ENCODE measurements at regions not wholly inside any gene's neighbourhood (a gene's known extent, or its start where the extent isn't known, plus 50 kb on each side); places are given as distances from the start of the nearest gene placed in this dataset.
"Not testable (repeated sequence)": the region's sequence is repeated elsewhere in the genome, so short reads cannot be mapped to it uniquely, and the experiment has no call there.

DNA sequence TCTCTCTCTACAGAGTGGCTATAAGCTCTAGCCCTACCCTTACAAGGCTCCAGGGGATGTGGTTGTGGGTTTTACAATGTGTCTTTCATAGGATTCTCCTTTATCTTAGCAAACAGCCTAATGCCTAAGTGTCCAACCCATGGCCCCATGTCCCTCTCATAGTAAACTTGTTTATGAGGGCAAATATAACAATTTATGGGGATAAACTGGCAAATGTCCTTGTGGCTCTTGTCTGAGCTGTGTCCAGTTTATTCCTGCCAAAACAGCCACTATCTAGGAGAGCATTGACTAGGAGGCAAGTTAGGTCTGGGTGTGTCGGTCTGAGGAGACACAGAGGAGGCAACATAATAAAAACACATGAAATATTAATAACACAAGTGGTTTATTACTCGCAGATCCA is 335.1 kb downstream of the IZUMO3 start:
- Histone ChIP-seq H3K4me2 (ENCODE audit: low read length) (no peak overlapping the region), H3K79me2 (ENCODE audit: insufficient read depth, low read depth, low read length) (no peaks in the 10 kb centered on the region), H2AFZ (ENCODE audit: low read length) (no peak overlapping the region), H3K27ac (ENCODE audit: low read depth, low read length, poor library complexity, severe bottlenecking) (no peak overlapping the region), H3K4me1 (ENCODE audit: insufficient read depth, low read length, poor library complexity, severe bottlenecking) (no peaks in the 10 kb centered on the region), H3K36me3 (ENCODE audit: insufficient read depth, low read length) (no peaks in the 10 kb centered on the region), H4K20me1 (ENCODE audit: insufficient read depth, low read length) (no peaks in the 10 kb centered on the region), H3K4me3 (ENCODE audit: low read depth, low read length, poor library complexity, severe bottlenecking) (no peak overlapping the region), H3K9me2 (ENCODE audit: insufficient read depth, low read length) (no peaks in the 10 kb centered on the region), H3K9me3 (ENCODE audit: low read length) (no peaks in the 10 kb centered on the region)
- ChIA-PET CTCF (ENCODE audit: unreplicated experiment) (no interaction called here), POLR2A (no interaction called here)
- no TSS peak for BruUV-seq (replicated peaks)
- no peak for DNase-seq (ENCODE audit: low spot score)
- intact Hi-C loops (cut with micrococcal nuclease; ENCODE audit: unreplicated experiment) = no loop called here
- TF ChIP-seq, protein P1, sequence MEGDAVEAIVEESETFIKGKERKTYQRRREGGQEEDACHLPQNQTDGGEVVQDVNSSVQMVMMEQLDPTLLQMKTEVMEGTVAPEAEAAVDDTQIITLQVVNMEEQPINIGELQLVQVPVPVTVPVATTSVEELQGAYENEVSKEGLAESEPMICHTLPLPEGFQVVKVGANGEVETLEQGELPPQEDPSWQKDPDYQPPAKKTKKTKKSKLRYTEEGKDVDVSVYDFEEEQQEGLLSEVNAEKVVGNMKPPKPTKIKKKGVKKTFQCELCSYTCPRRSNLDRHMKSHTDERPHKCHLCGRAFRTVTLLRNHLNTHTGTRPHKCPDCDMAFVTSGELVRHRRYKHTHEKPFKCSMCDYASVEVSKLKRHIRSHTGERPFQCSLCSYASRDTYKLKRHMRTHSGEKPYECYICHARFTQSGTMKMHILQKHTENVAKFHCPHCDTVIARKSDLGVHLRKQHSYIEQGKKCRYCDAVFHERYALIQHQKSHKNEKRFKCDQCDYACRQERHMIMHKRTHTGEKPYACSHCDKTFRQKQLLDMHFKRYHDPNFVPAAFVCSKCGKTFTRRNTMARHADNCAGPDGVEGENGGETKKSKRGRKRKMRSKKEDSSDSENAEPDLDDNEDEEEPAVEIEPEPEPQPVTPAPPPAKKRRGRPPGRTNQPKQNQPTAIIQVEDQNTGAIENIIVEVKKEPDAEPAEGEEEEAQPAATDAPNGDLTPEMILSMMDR (conservative IDR thresholded peaks at IDR 0.05; ENCODE audit: low read length) = no peak
- TF ChIP-seq EZH2phosphoT487 (IDR thresholded peaks at IDR 0.05; ENCODE audit: borderline replicate concordance, low read depth, low read length) = no peak

- no TSS peak for BruUV-seq (replicated peaks)
- TF ChIP-seq, protein P1 (conservative IDR thresholded peaks at IDR 0.05; ENCODE audit: low read length) = no peak
- no peak for TF ChIP-seq EZH2phosphoT487 (IDR thresholded peaks at IDR 0.05; ENCODE audit: borderline replicate concordance, low read depth, low read length)
- intact Hi-C loops (cut with micrococcal nuclease; ENCODE audit: unreplicated experiment) = no loop called here
Observed at GRCh38 chr9:24189986-24190385, 355.7 kb downstream of the IZUMO3 start.

DNA sequence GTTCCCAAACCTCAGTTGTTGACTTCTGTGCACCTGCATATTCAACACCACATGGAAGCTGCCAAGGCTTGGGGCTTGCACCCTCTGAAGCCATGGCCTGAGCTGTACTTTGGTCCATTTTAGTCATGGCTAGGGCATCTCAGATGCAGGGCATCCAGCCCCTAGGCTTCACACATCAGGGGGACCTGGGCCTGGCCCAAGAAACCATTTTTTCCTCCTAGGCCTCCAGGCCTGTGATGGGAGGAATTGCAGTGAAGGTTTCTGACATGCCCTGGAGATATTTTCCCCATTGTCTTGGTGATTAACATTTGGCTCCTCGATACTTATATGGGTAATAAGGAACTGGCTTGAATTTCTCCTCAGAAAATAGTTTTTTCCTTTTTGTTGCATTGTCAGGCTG is 354.5 kb upstream of the ELAVL2 start:
- H3K4me1 ChIP-seq (ENCODE audit: insufficient read depth, low read length, poor library complexity, severe bottlenecking); POLR2A ChIA-PET; intact Hi-C loops (cut with micrococcal nuclease; ENCODE audit: unreplicated experiment); H3K79me2 ChIP-seq (ENCODE audit: insufficient read depth, low read depth, low read length); H3K4me3 ChIP-seq (ENCODE audit: low read depth, low read length, poor library complexity, severe bottlenecking); H3K9me2 ChIP-seq (ENCODE audit: insufficient read depth, low read length); CTCF ChIA-PET (ENCODE audit: unreplicated experiment); H3K36me3 ChIP-seq (ENCODE audit: insufficient read depth, low read length); H3K27ac ChIP-seq (ENCODE audit: low read depth, low read length, poor library complexity, severe bottlenecking); H3K9me3 ChIP-seq (ENCODE audit: low read length); H2AFZ ChIP-seq (ENCODE audit: low read length); H4K20me1 ChIP-seq (ENCODE audit: insufficient read depth, low read length); H3K4me2 ChIP-seq (ENCODE audit: low read length); BruUV-seq (replicated peaks); DNase-seq (ENCODE audit: low spot score): not testable (repeated sequence)

More at GRCh38 chr9:24189986-24190385, 355.7 kb downstream of the IZUMO3 start:
- Histone ChIP-seq H3K4me3 (ENCODE audit: low read depth, low read length, poor library complexity, severe bottlenecking) (no peak overlapping the region), H3K4me2 (ENCODE audit: low read length) (no peak overlapping the region), H3K4me1 (ENCODE audit: insufficient read depth, low read length, poor library complexity, severe bottlenecking) (no peaks in the 10 kb centered on the region), H3K79me2 (ENCODE audit: insufficient read depth, low read depth, low read length) (no peaks in the 10 kb centered on the region), H4K20me1 (ENCODE audit: insufficient read depth, low read length) (no peaks in the 10 kb centered on the region), H3K9me3 (ENCODE audit: low read length) (no peaks in the 10 kb centered on the region), H3K36me3 (ENCODE audit: insufficient read depth, low read length) (no peaks in the 10 kb centered on the region), H2AFZ (ENCODE audit: low read length) (no peak overlapping the region), H3K27ac (ENCODE audit: low read depth, low read length, poor library complexity, severe bottlenecking) (no peak overlapping the region), H3K9me2 (ENCODE audit: insufficient read depth, low read length) (no peaks in the 10 kb centered on the region)
- ChIA-PET POLR2A (no interaction called here), CTCF (ENCODE audit: unreplicated experiment) (no interaction called here)
- DNase-seq (ENCODE audit: low spot score) = no peak
